Fibroblast of lung (primary cell): ENCODE measurements at regions not wholly inside any gene's neighbourhood (a gene's known extent, or its start where the extent isn't known, plus 50 kb on each side); places are given as distances from the start of the nearest gene placed in this dataset.

Experiments
- EZH2 ChIP-seq: IDR thresholded peaks from 2 replicates; pipeline ENCODE4 v1.5.1; 2012; ENCODE audit warnings: low read length, control low read depth, mild to moderate bottlenecking; ENCODE audit errors: missing control alignments
- TF ChIP-seq, protein P1 (sequence below), 2 donors: IDR thresholded peaks in 1 of 2; conservative IDR thresholded peaks in 1 of 2; 1 replicate in 1 of 2; 2 replicates in 1 of 2; pipeline ENCODE4 v1.5.1; 2011 to 2012; ENCODE audit warnings: low read length in 2 of 2, control low read depth in 1 of 2, inconsistent platforms in 1 of 2, low read depth in 1 of 2, mild to moderate bottlenecking in 1 of 2

DNA sequence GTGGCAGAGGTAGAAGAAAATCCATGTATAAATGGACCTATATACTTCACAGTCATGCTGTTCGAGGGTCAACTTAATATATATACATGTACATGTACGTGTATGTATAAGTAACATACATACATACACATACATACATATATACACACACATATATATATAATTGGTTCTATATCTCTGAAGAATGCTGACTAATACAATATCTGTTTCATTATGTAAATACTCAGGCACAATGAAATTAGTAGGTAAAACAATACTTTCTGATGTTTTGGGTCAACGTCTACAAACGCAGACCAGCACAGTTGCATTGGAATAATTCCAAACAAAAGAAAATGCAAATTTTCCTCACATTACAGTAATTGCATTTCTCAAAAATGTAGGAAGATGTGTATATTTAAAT lies 202.7 kb upstream of the DAAM1 start:
- TF ChIP-seq, protein P1, sequence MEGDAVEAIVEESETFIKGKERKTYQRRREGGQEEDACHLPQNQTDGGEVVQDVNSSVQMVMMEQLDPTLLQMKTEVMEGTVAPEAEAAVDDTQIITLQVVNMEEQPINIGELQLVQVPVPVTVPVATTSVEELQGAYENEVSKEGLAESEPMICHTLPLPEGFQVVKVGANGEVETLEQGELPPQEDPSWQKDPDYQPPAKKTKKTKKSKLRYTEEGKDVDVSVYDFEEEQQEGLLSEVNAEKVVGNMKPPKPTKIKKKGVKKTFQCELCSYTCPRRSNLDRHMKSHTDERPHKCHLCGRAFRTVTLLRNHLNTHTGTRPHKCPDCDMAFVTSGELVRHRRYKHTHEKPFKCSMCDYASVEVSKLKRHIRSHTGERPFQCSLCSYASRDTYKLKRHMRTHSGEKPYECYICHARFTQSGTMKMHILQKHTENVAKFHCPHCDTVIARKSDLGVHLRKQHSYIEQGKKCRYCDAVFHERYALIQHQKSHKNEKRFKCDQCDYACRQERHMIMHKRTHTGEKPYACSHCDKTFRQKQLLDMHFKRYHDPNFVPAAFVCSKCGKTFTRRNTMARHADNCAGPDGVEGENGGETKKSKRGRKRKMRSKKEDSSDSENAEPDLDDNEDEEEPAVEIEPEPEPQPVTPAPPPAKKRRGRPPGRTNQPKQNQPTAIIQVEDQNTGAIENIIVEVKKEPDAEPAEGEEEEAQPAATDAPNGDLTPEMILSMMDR (conservative IDR thresholded peaks at IDR 0.05 in 1 of 2, IDR thresholded peaks at IDR 0.05 in 1 of 2; ENCODE audit: low read depth in 1 of 2, low read length in 2 of 2): no peak
- no peak for TF ChIP-seq EZH2
